ENCODE measurements at regions not wholly inside any gene's neighbourhood (a gene's known extent, or its start where the extent isn't known, plus 50 kb on each side); places are given as distances from the start of the nearest gene placed in this dataset.

- TF ChIP-seq, protein P1, sequence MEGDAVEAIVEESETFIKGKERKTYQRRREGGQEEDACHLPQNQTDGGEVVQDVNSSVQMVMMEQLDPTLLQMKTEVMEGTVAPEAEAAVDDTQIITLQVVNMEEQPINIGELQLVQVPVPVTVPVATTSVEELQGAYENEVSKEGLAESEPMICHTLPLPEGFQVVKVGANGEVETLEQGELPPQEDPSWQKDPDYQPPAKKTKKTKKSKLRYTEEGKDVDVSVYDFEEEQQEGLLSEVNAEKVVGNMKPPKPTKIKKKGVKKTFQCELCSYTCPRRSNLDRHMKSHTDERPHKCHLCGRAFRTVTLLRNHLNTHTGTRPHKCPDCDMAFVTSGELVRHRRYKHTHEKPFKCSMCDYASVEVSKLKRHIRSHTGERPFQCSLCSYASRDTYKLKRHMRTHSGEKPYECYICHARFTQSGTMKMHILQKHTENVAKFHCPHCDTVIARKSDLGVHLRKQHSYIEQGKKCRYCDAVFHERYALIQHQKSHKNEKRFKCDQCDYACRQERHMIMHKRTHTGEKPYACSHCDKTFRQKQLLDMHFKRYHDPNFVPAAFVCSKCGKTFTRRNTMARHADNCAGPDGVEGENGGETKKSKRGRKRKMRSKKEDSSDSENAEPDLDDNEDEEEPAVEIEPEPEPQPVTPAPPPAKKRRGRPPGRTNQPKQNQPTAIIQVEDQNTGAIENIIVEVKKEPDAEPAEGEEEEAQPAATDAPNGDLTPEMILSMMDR (IDR thresholded peaks at IDR 0.05; ENCODE audit: low read depth, low read length): no peak
- TF ChIP-seq EZH2phosphoT487 (IDR thresholded peaks at IDR 0.05; ENCODE audit: low read depth): no peak
Observed at GRCh38 chr17:13085578-13085977, 67.8 kb upstream of the ELAC2 start.
